ENCODE measurements at regions not wholly inside any gene's neighbourhood (a gene's known extent, or its start where the extent isn't known, plus 50 kb on each side); places are given as distances from the start of the nearest gene placed in this dataset.

- no peak for DNase-seq (ENCODE audit: low read depth in 3 of 3, low spot score in 2 of 3)
Measured at GRCh38 chr1:61533546-61533945, 191.4 kb downstream of the TM2D1 start.

DNA sequence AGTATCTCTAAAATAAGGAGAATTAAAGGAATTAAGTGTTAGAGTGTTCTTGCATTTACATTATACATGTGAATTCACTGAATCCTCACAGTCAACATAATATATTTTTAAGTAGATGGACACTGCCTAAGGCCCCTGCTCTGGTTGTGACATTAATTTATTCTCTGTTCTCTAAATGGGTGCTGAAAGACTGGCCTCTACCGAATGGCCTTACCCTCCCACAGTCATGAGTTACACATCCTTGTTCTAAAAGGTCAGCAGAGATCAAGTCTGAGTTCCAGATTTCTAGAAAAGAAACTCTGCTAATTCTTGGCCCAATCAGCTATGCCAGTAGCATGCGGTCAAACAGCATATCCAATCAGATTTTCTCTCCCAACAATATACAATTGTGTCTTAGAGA lies 193.2 kb downstream of the TM2D1 start:
- no peak for DNase-seq (ENCODE audit: low read depth in 3 of 3, low spot score in 2 of 3)

DNA sequence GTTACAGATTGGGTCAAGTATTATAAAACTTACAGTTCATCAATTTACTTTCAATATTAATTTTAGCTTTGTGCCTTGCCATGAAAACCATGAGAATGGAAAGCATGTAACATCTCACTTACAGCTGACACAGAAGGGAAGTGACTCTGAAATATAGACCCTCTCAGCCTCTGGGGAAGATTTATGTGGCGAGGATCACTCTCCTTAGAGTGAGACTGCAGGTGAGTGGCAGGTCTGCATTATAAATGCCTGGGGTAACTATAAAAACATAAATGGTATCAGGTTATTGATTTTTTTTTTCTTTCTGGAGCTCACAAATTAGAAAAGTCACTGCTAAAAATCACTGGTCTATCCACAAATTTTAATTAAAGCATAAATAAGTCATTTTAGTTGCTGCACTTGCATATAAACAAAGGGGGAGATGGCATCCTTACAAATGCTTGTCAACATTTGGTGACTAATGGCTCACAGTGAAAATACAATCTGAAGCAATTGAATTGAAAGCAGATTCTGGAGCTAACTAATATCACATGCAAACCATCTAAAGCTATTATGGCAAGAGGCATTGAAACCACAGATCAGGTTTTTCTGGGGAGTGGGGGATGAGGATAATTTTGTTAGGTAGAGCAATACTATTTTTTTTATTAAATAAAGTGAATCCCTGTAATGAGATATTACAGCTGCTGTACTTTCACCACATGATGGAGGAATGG lies 200.9 kb downstream of the TM2D1 start:
- DNase-seq (ENCODE audit: low read depth in 3 of 3, low spot score in 2 of 3), result no peak

GRCh38 chr1:61523229-61523628 lies 201.7 kb downstream of the TM2D1 start:
- no peak for DNase-seq (ENCODE audit: low read depth in 3 of 3, low spot score in 2 of 3)

DNA sequence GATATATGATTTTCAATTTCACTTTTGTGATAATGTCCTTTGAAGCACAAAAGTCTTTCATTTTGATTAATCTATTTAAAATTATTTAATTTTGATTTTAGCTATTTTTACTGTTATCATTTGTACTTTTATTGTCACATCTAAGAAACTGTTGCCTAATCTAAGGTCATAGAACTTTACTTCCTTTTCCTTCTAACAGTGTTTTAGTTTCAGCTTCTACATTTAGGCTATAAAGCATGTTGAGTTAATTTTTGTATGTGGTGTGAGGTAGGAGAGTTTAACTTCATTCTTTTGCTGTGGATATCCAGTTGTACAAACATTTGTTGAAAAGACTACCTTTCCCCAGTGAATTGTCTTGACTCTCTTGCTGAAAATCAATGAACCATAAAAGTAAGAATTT lies 204.5 kb downstream of the TM2D1 start:
- no peak for DNase-seq (ENCODE audit: low read depth in 3 of 3, low spot score in 2 of 3)

DNA sequence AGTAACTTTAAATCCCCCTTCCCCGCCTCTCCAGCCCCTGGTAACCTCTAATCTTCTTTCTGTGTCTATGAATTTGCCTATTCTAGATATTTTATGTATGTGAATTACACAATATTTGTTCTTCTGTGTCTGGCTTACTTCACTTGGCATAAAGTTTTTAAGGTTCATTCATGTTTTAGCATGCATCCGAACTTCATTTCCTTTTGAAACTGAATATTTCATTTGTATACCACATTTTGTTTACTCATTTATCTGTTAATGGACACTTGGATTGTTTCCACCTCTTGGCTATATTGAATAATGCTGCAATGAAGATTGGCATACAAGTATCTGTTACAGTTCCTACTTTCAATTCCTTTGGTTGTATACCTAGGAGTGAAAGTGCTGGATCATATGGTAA lies 205.3 kb downstream of the TM2D1 start:
- DNase-seq (ENCODE audit: low read depth in 3 of 3, low spot score in 2 of 3), result no peak

DNA sequence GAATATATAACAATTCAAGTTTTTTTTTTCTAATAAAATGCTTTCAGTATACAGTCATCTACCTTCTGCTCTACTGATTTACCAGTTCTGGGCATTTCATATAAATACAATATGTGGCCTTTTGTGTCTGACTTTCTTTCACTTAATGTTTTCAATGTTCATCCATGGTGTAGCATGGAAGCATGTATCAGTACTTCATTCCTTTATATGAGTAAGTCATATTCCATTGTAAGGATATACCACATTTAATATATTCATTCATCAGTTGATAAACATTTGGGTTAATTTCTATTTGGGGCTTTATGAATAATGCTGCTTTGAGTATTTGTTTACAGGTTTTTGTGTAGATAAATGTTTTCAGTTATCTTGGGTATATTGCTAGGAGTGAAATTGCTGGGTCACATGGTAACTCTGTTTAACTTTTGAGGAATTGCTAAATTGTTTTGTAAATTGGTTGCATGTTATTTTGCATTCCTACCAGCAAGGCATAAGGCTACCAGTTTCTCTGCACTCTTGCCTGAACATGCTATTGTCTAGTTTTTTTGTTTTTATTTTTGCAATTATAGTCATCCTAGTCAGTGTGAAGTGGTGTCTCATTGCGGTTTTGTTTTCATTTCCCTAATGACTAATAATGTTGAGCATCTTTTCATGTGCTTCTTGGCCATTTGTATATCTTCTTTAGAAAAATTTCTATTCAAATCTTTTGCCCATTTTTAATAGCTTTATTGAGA lies 206.1 kb downstream of the TM2D1 start:
- DNase-seq (ENCODE audit: low read depth in 3 of 3, low spot score in 2 of 3), result no peak

GRCh38 chr1:61517345-61517744 lies 207.6 kb downstream of the TM2D1 start:
- no peak for DNase-seq (ENCODE audit: low read depth in 3 of 3, low spot score in 2 of 3)

DNA sequence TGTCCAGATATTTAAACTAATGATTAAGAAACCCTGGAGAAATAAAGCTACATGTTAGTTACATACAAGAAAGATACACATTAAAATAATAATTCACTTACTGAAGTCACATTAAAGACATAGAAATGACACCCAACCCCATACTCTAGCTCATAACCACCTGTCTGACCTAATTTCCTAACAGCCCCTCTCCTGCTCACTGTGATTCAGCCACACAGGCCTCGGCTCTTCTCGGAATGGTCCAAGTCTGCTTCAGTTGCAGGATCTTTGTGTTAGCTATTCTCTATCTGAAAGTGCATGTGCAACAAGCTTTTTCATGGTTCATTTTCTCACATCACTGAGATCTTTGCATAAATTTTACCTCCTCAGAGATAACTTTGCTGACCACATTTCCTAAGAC lies 209.8 kb downstream of the TM2D1 start:
- DNase-seq (ENCODE audit: low read depth in 3 of 3, low spot score in 2 of 3), result no peak
